Memory B cell (primary cell): ENCODE measurements at regions not wholly inside any gene's neighbourhood (a gene's known extent, or its start where the extent isn't known, plus 50 kb on each side); places are given as distances from the start of the nearest gene placed in this dataset.

Source experiments
- ATAC-seq: fragments of 150-1000 bp; cut with Tn5 transposase; 2 replicates; pipeline ENCODE4 v1.10.0; 2021; ENCODE audit warnings: low read depth, mild to moderate bottlenecking, moderate library complexity
- DNase-seq, 2 donors: peaks; one replicate each; pipeline ENCODE4 v3.0.0; 2022; ENCODE audit warnings: low spot score in 2 of 2
- H3K27ac Mint-ChIP-seq: one replicate; pipeline ENCODE4 v1.8.0; 2022; ENCODE audit warnings: mild to moderate bottlenecking, moderate library complexity, mixed read lengths
- H3K27me3 Mint-ChIP-seq: one replicate; pipeline ENCODE4 v1.8.0; 2022; ENCODE audit warnings: mixed read lengths
- H3K36me3 Mint-ChIP-seq: one replicate; pipeline ENCODE4 v1.8.0; 2022; ENCODE audit warnings: mild to moderate bottlenecking, mixed read lengths
- H3K4me1 Mint-ChIP-seq: one replicate; pipeline ENCODE4 v1.8.0; 2022; ENCODE audit warnings: mixed read lengths
- H3K4me3 Mint-ChIP-seq: one replicate; pipeline ENCODE4 v1.8.0; 2022; ENCODE audit warnings: mild to moderate bottlenecking, moderate library complexity, mixed read lengths
- H3K9me3 Mint-ChIP-seq: one replicate; pipeline ENCODE4 v1.8.0; 2022; ENCODE audit warnings: mixed read lengths

GRCh38 chr4:180770265-180770664 is 1472.9 kb upstream of the TENM3 start:
- no peak for ATAC-seq
- Mint-ChIP-seq H3K27ac (no peak overlapping the region), H3K27me3 (no peaks in the 10 kb centered on the region), H3K9me3 (peaks cover 2% of the 10 kb centered on the region), H3K4me3 (no peak overlapping the region), H3K4me1 (no peaks in the 10 kb centered on the region), H3K36me3 (no peaks in the 10 kb centered on the region)
- no peak for DNase-seq

- no peak for ATAC-seq
- H3K36me3 Mint-ChIP-seq = no peaks in the 10 kb centered on the region
- no peak overlapping the region for H3K27ac Mint-ChIP-seq
- no peak for DNase-seq
- no peaks in the 10 kb centered on the region for H3K27me3 Mint-ChIP-seq
- H3K4me1 Mint-ChIP-seq = no peaks in the 10 kb centered on the region
- peaks cover 3% of the 10 kb centered on the region for H3K9me3 Mint-ChIP-seq
- no peak overlapping the region for H3K4me3 Mint-ChIP-seq
Observed at GRCh38 chr4:180784940-180785339, 1458.3 kb upstream of the TENM3 start.

GRCh38 chr4:180788729-180789128 is 1454.5 kb upstream of the TENM3 start:
- no peaks in the 10 kb centered on the region for H3K4me1 Mint-ChIP-seq

GRCh38 chr4:180789929-180790328 is 1453.3 kb upstream of the TENM3 start:
- Mint-ChIP-seq H3K27ac (no peak overlapping the region), H3K9me3 (peaks cover 1% of the 10 kb centered on the region), H3K4me3 (no peak overlapping the region), H3K4me1 (no peaks in the 10 kb centered on the region), H3K36me3 (no peaks in the 10 kb centered on the region), H3K27me3 (no peaks in the 10 kb centered on the region)
- ATAC-seq (no peak), DNase-seq (no peak)

More at GRCh38 chr4:180788729-180789128, 1454.5 kb upstream of the TENM3 start:
- DNase-seq (no peak), ATAC-seq (no peak)
- Mint-ChIP-seq H3K9me3 (peaks cover 3% of the 10 kb centered on the region), H3K36me3 (no peaks in the 10 kb centered on the region), H3K4me3 (no peak overlapping the region), H3K27me3 (no peaks in the 10 kb centered on the region), H3K27ac (no peak overlapping the region)

GRCh38 chr4:180790471-180790870 is 1452.7 kb upstream of the TENM3 start:
- H3K36me3 Mint-ChIP-seq = no peaks in the 10 kb centered on the region
- no peak for ATAC-seq

GRCh38 chr4:180792541-180792940 is 1450.7 kb upstream of the TENM3 start:
- Mint-ChIP-seq H3K27ac (no peak overlapping the region), H3K4me3 (no peak overlapping the region), H3K27me3 (no peaks in the 10 kb centered on the region), H3K4me1 (no peaks in the 10 kb centered on the region), H3K36me3 (no peaks in the 10 kb centered on the region), H3K9me3 (peaks cover 3% of the 10 kb centered on the region)
- no peak for ATAC-seq
- DNase-seq = no peak

More at GRCh38 chr4:180790471-180790870, 1452.7 kb upstream of the TENM3 start:
- H3K4me3 Mint-ChIP-seq = no peak overlapping the region
- no peak for DNase-seq
- peaks cover 1% of the 10 kb centered on the region for H3K9me3 Mint-ChIP-seq
- H3K4me1 Mint-ChIP-seq = no peaks in the 10 kb centered on the region
- H3K27ac Mint-ChIP-seq = no peak overlapping the region
- no peaks in the 10 kb centered on the region for H3K27me3 Mint-ChIP-seq

- ATAC-seq (no peak), DNase-seq (no peak)
- Mint-ChIP-seq H3K27me3 (no peaks in the 10 kb centered on the region), H3K36me3 (no peaks in the 10 kb centered on the region), H3K27ac (no peak overlapping the region), H3K9me3 (peaks cover 3% of the 10 kb centered on the region), H3K4me1 (no peaks in the 10 kb centered on the region), H3K4me3 (no peak overlapping the region)
Observed at GRCh38 chr4:180794333-180794732, 1448.9 kb upstream of the TENM3 start.

GRCh38 chr4:180798036-180798577 is 1445.1 kb upstream of the TENM3 start:
- no peak for ATAC-seq
- Mint-ChIP-seq H3K27ac (no peak overlapping the region), H3K9me3 (peaks cover 3% of the 10 kb centered on the region), H3K36me3 (no peaks in the 10 kb centered on the region), H3K27me3 (no peaks in the 10 kb centered on the region), H3K4me3 (no peak overlapping the region), H3K4me1 (no peaks in the 10 kb centered on the region)
- no peak for DNase-seq

- Mint-ChIP-seq H3K4me3 (no peak overlapping the region), H3K27me3 (no peaks in the 10 kb centered on the region), H3K27ac (no peak overlapping the region), H3K9me3 (peaks cover 4% of the 10 kb centered on the region), H3K4me1 (no peaks in the 10 kb centered on the region), H3K36me3 (no peaks in the 10 kb centered on the region)
- ATAC-seq (no peak), DNase-seq (no peak)
Observed at GRCh38 chr4:180799798-180800197, 1443.4 kb upstream of the TENM3 start.

- DNase-seq = no peak
- no peaks in the 10 kb centered on the region for H3K27me3 Mint-ChIP-seq
- no peaks in the 10 kb centered on the region for H3K36me3 Mint-ChIP-seq
- no peaks in the 10 kb centered on the region for H3K4me1 Mint-ChIP-seq
- H3K4me3 Mint-ChIP-seq = no peak overlapping the region
- H3K9me3 Mint-ChIP-seq = peaks cover 2% of the 10 kb centered on the region
- no peak for ATAC-seq
- no peak overlapping the region for H3K27ac Mint-ChIP-seq
Observed at GRCh38 chr4:180805101-180805500, 1438.1 kb upstream of the TENM3 start.

GRCh38 chr4:180808862-180809261 is 1434.3 kb upstream of the TENM3 start:
- no peak overlapping the region for H3K27ac Mint-ChIP-seq
- no peaks in the 10 kb centered on the region for H3K4me1 Mint-ChIP-seq
- H3K9me3 Mint-ChIP-seq = no peaks in the 10 kb centered on the region
- H3K4me3 Mint-ChIP-seq = no peak overlapping the region
- no peaks in the 10 kb centered on the region for H3K36me3 Mint-ChIP-seq
- ATAC-seq = no peak
- DNase-seq = no peak
- H3K27me3 Mint-ChIP-seq = no peaks in the 10 kb centered on the region

- no peaks in the 10 kb centered on the region for H3K4me1 Mint-ChIP-seq
- DNase-seq (no peak), ATAC-seq (no peak)
- no peaks in the 10 kb centered on the region for H3K9me3 Mint-ChIP-seq
- H3K4me3 Mint-ChIP-seq = no peak overlapping the region
- H3K27me3 Mint-ChIP-seq = no peaks in the 10 kb centered on the region
- no peaks in the 10 kb centered on the region for H3K36me3 Mint-ChIP-seq
- H3K27ac Mint-ChIP-seq = no peak overlapping the region
Observed at GRCh38 chr4:180809439-180809838, 1433.8 kb upstream of the TENM3 start.

- Mint-ChIP-seq H3K4me3 (no peak overlapping the region), H3K36me3 (no peaks in the 10 kb centered on the region), H3K27me3 (no peaks in the 10 kb centered on the region), H3K9me3 (peaks cover 2% of the 10 kb centered on the region), H3K27ac (no peak overlapping the region), H3K4me1 (no peaks in the 10 kb centered on the region)
- ATAC-seq = no peak
- DNase-seq = no peak
Observed at GRCh38 chr4:180810581-180810980, 1432.6 kb upstream of the TENM3 start.

GRCh38 chr4:180811556-180811955 is 1431.6 kb upstream of the TENM3 start:
- Mint-ChIP-seq H3K9me3 (peaks cover 2% of the 10 kb centered on the region), H3K4me1 (no peaks in the 10 kb centered on the region), H3K4me3 (no peak overlapping the region), H3K27me3 (no peaks in the 10 kb centered on the region), H3K36me3 (no peaks in the 10 kb centered on the region), H3K27ac (no peak overlapping the region)
- DNase-seq = no peak
- no peak for ATAC-seq

GRCh38 chr4:180812783-180813182 is 1430.4 kb upstream of the TENM3 start:
- no peaks in the 10 kb centered on the region for H3K27me3 Mint-ChIP-seq
- no peaks in the 10 kb centered on the region for H3K36me3 Mint-ChIP-seq
- no peak for ATAC-seq
- DNase-seq = no peak
- no peak overlapping the region for H3K27ac Mint-ChIP-seq
- H3K4me1 Mint-ChIP-seq = no peaks in the 10 kb centered on the region
- H3K9me3 Mint-ChIP-seq = peaks cover 2% of the 10 kb centered on the region
- H3K4me3 Mint-ChIP-seq = no peak overlapping the region
